GM23338 (cell line): ENCODE measurements at regions not wholly inside any gene's neighbourhood (a gene's known extent, or its start where the extent isn't known, plus 50 kb on each side); places are given as distances from the start of the nearest gene placed in this dataset.

ENCODE experiments used
- CREB1 ChIP-seq: fragments of 250-450 bp; sonication (Bioruptor Pico); IDR thresholded peaks from 2 replicates; pipeline ENCODE4 v1.5.0; 2020; ENCODE audit warnings: low read depth, mild to moderate bottlenecking, moderate library complexity
- CTCF ChIP-seq, 2 experiments: fragments of 200-600 bp in 1 of 2; sonication (generic) in 1 of 2; conservative IDR thresholded peaks; 2 replicates each; pipeline versions ENCODE4 v1.5.1 to v1.6.1; 2016 to 2017; ENCODE audit warnings: antibody characterized with exemption in 2 of 2, low read depth in 2 of 2, mild to moderate bottlenecking in 2 of 2, moderate library complexity in 1 of 2
- EZH2 ChIP-seq: fragments of 200-600 bp; sonication (generic); IDR thresholded peaks from one replicate; pipeline ENCODE4 v1.8.0; 2017; ENCODE audit warnings: antibody characterized with exemption, mild to moderate bottlenecking, low read depth; ENCODE audit not compliant: unreplicated experiment
- POLR2AphosphoS5 ChIP-seq: IDR thresholded peaks from 2 replicates; pipeline ENCODE4 v1.6.1; 2016; ENCODE audit warnings: antibody characterized with exemption, low read depth
- REST ChIP-seq: IDR thresholded peaks from one replicate; pipeline ENCODE4 v1.6.1; 2018; ENCODE audit warnings: antibody characterized with exemption; ENCODE audit not compliant: unreplicated experiment

GRCh38 chr6:140849456-140849855 is 1283.3 kb upstream of the GJE1 start:
- TF ChIP-seq CTCF (conservative IDR thresholded peaks at IDR 0.05; ENCODE audit: low read depth in 2 of 2) (no peak), EZH2 (no peak), REST (no peak), POLR2AphosphoS5 (no peak), CREB1 (CRISPR knock-in tag) (no peak)
